NCI-H2196 (cell line): ENCODE measurements at regions not wholly inside any gene's neighbourhood (a gene's known extent, or its start where the extent isn't known, plus 50 kb on each side); places are given as distances from the start of the nearest gene placed in this dataset.

ENCODE experiments used
- DNase-seq: peaks from one replicate; lab custom pipeline; 2025; ENCODE audit not compliant: unreplicated experiment; lab: John Stamatoyannopoulos, UW

- no peak for DNase-seq
Observed at GRCh38 chr10:59557052-59557451, 152.6 kb downstream of the SLC16A9 start.

- DNase-seq, result no peak
Observed at GRCh38 chr10:59553162-59553900, 156.3 kb downstream of the SLC16A9 start.

- DNase-seq, result no peak
Observed at GRCh38 chr10:59550061-59550460, 159.6 kb downstream of the SLC16A9 start.

- DNase-seq, result no peak
Observed at GRCh38 chr10:59538623-59539022, 171.0 kb downstream of the SLC16A9 start.

- DNase-seq, result no peak
Observed at GRCh38 chr10:59537501-59537900, 172.1 kb downstream of the SLC16A9 start.

GRCh38 chr10:59536167-59537014 is 173.3 kb downstream of the SLC16A9 start:
- peak; percentile 11 for DNase-seq

- no peak for DNase-seq
Observed at GRCh38 chr10:59524348-59524747, 162.0 kb upstream of the FAM13C start.

- DNase-seq, result no peak
Observed at GRCh38 chr10:59523851-59524250, 161.5 kb upstream of the FAM13C start.

GRCh38 chr10:59517996-59518395 is 155.6 kb upstream of the FAM13C start:
- no peak for DNase-seq

GRCh38 chr10:59517341-59517899 is 155.1 kb upstream of the FAM13C start:
- no peak for DNase-seq

GRCh38 chr10:59513558-59513957 is 151.2 kb upstream of the FAM13C start:
- no peak for DNase-seq

- DNase-seq, result no peak
Observed at GRCh38 chr10:59512951-59513350, 150.6 kb upstream of the FAM13C start.

- no peak for DNase-seq
Observed at GRCh38 chr10:59508956-59509355, 146.6 kb upstream of the FAM13C start.

- no peak for DNase-seq
Observed at GRCh38 chr10:59508296-59508695, 145.9 kb upstream of the FAM13C start.

- DNase-seq, result no peak
Observed at GRCh38 chr10:59505926-59506325, 143.6 kb upstream of the FAM13C start.

GRCh38 chr10:59499460-59499859 is 137.1 kb upstream of the FAM13C start:
- no peak for DNase-seq

GRCh38 chr10:59493017-59493416 is 130.7 kb upstream of the FAM13C start:
- no peak for DNase-seq

GRCh38 chr10:59479426-59479825 is 117.1 kb upstream of the FAM13C start:
- no peak for DNase-seq

- no peak for DNase-seq
Observed at GRCh38 chr10:59470570-59470969, 108.2 kb upstream of the FAM13C start.

GRCh38 chr10:59465088-59465487 is 102.7 kb upstream of the FAM13C start:
- DNase-seq, result no peak

- DNase-seq, result no peak
Observed at GRCh38 chr10:59464483-59464882, 102.1 kb upstream of the FAM13C start.

- no peak for DNase-seq
Observed at GRCh38 chr10:59463909-59464308, 101.6 kb upstream of the FAM13C start.
